Peyer's patch (tissue), 4 donors: ENCODE measurements at regions not wholly inside any gene's neighbourhood (a gene's known extent, or its start where the extent isn't known, plus 50 kb on each side); places are given as distances from the start of the nearest gene placed in this dataset.

Source experiments
- DNase-seq, 3 donors: peaks; one replicate each; pipeline ENCODE4 v3.0.0-alpha.2; 2017 to 2019
- H3K27ac ChIP-seq, 4 donors: fragments of 200-600 bp; sonication (generic); one replicate each; pipeline ENCODE4 v1.5.1; 2016 to 2019
- H3K27me3 ChIP-seq, 2 donors: fragments of 200-600 bp; sonication (generic); one replicate each; pipeline ENCODE4 v1.5.1; 2019
- H3K36me3 ChIP-seq, 3 donors: fragments of 200-600 bp; sonication (generic); one replicate each; pipeline ENCODE4 v1.5.1; 2016 to 2019
- H3K4me1 ChIP-seq, 4 donors: fragments of 200-600 bp; sonication (generic); one replicate each; pipeline ENCODE4 v1.5.1; 2016 to 2019
- H3K4me3 ChIP-seq, 4 donors: fragments of 200-600 bp; sonication (generic); 1 replicate in 3 of 4; 2 replicates in 1 of 4; pipeline ENCODE4 v1.5.1; 2016 to 2019; ENCODE audit warnings: mild to moderate bottlenecking in 1 of 4
- H3K9me3 ChIP-seq, 4 donors: fragments of 200-600 bp; sonication (generic); one replicate each; pipeline ENCODE4 v1.5.1; 2016 to 2019; ENCODE audit warnings: mild to moderate bottlenecking in 1 of 4
- CTCF ChIP-seq, 6 experiments: fragments of 450-650 bp in 4 of 6; fragments of 200-600 bp in 2 of 6; sonication (generic) in 1 of 6; IDR thresholded peaks; one replicate each; pipeline ENCODE4 v1.5.1; 2017 to 2019; ENCODE audit warnings: antibody characterized with exemption in 6 of 6, mild to moderate bottlenecking in 3 of 6, moderate library complexity in 1 of 6
- POLR2A ChIP-seq, 2 donors: fragments of 450-650 bp; IDR thresholded peaks; one replicate each; pipeline ENCODE4 v1.5.1; 2017; ENCODE audit warnings: antibody characterized with exemption in 2 of 2, mild to moderate bottlenecking in 2 of 2, moderate library complexity in 2 of 2

DNA sequence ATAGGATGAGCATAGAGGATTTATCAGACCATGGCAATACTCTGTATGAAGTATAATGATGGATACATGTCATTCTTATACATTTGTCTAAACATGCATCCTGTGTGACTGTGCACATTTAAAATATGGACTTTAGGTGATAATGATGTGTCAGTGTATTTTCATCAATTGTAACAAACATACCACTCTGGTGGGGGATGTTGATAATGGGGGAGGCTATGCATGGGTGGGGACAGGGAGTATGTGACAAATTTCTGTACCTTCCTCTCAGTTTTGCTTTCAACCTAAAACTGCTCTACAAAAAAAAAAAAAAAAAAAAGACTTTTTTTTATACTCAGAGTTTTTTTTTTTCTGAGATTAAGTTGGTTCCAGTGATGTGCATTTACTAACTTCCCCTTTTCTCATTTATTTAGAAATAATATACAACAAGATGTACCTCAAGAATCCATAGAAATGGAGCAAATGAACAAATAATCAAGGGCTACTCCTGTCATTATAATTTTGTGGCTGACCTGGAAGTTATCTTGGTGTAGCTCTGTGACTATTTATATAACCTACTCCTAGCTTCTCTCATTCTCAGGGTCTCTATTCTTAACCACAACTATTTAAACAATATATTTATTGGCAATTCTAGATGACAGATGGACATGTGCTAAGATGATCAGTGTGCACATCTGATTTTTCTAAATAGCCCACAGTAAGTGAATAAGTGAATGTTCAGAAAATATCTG lies 108.9 kb upstream of the ITGA4 start:
- H3K27me3 ChIP-seq: no peaks in the 10 kb centered on the region
- no peaks in the 10 kb centered on the region for H3K4me1 ChIP-seq
- H3K36me3 ChIP-seq: no peaks in the 10 kb centered on the region
- no peak overlapping the region for H3K27ac ChIP-seq
- no peak overlapping the region for H3K4me3 ChIP-seq
- DNase-seq: no peak
- TF ChIP-seq POLR2A (IDR thresholded peaks at IDR 0.05) (no peak), CTCF (IDR thresholded peaks at IDR 0.05) (no peak)
- no peaks in the 10 kb centered on the region for H3K9me3 ChIP-seq

DNA sequence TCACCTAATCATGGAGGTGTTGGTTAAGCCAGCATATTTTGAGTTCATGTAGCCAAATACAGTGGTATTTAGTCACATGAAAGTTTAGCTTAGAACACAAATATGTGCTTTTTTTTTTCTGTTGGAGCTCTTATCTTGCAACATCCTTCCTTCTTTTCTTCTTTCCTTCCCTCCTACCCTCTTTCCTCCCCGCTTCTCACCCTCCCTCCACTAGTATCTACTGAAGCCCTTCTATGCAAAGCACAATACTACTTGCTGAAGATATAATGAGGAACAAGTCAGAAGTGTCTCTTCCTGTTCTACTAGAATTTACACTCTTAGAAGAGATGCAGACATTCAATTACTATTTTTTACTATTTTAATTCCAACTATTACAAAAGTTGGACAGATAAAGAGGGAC lies 105.0 kb upstream of the ITGA4 start:
- TF ChIP-seq CTCF (IDR thresholded peaks at IDR 0.05) (no peak), POLR2A (IDR thresholded peaks at IDR 0.05) (no peak)
- no peak for DNase-seq
- Histone ChIP-seq H3K4me3 (no peak overlapping the region), H3K4me1 (no peaks in the 10 kb centered on the region), H3K9me3 (no peaks in the 10 kb centered on the region), H3K36me3 (no peaks in the 10 kb centered on the region), H3K27me3 (no peaks in the 10 kb centered on the region), H3K27ac (no peak overlapping the region)

DNA sequence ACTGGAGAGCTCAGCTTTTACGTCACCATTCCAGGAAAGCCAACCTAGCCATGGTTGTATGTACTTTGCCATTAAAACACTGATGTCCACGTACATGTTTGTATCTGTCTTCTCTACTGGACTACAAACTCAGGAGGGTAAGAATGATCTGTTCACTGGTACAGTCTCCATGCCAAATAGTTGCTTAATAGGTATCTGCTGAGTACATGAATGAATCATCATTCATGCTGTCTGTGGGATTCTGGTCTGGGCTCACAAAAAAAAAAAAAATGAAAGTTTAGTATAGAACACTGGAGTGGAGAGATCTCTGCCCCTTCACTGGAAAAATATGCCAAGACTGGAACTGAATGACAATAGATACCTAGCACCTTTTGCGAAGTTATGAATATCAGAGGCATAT lies 102.6 kb upstream of the ITGA4 start:
- no peak overlapping the region for H3K27ac ChIP-seq
- TF ChIP-seq POLR2A (IDR thresholded peaks at IDR 0.05) (no peak), CTCF (IDR thresholded peaks at IDR 0.05) (no peak)
- H3K9me3 ChIP-seq: no peaks in the 10 kb centered on the region
- no peaks in the 10 kb centered on the region for H3K36me3 ChIP-seq
- DNase-seq: no peak
- no peaks in the 10 kb centered on the region for H3K27me3 ChIP-seq
- H3K4me1 ChIP-seq: no peaks in the 10 kb centered on the region
- no peak overlapping the region for H3K4me3 ChIP-seq

DNA sequence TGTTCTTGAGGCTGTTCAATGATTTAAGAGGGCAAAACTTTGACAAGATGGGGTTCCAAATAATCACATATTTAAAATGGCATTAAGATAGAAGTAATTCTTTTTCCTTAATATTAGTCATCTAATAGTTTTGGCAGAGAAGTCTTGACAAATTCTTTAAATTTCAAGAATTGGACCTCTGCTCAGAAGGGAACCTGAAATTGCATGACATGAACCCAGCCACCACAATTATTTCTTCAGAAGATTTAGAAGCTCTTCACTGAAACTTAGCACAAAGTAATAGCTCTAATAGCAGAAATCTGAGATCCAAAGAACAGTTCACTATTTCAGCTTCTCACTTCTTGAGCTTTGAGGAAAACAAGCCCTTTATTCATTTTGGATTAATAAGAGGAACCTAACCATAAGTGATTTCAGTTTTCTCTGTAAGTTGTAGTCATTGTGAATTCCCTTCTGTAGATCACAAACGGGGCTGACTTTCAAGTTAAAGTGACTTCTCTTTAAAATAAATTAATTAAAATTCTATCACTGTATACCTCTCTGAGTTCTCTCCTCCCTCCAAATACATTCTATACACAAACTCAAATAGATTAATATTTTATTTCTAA lies 100.6 kb upstream of the ITGA4 start:
- H3K9me3 ChIP-seq: no peaks in the 10 kb centered on the region
- H3K36me3 ChIP-seq: no peaks in the 10 kb centered on the region
- no peaks in the 10 kb centered on the region for H3K4me1 ChIP-seq
- no peak for DNase-seq
- no peaks in the 10 kb centered on the region for H3K27me3 ChIP-seq
- H3K4me3 ChIP-seq: no peak overlapping the region
- TF ChIP-seq CTCF (IDR thresholded peaks at IDR 0.05) (no peak), POLR2A (IDR thresholded peaks at IDR 0.05) (no peak)
- H3K27ac ChIP-seq: no peak overlapping the region

- Histone ChIP-seq H3K9me3 (no peaks in the 10 kb centered on the region), H3K4me1 (no peaks in the 10 kb centered on the region), H3K27ac (no peak overlapping the region), H3K27me3 (no peaks in the 10 kb centered on the region), H3K4me3 (no peak overlapping the region), H3K36me3 (no peaks in the 10 kb centered on the region)
- DNase-seq: no peak
- TF ChIP-seq CTCF (IDR thresholded peaks at IDR 0.05): no peak
- no peak for TF ChIP-seq POLR2A (IDR thresholded peaks at IDR 0.05)
These were observed 99.2 kb upstream of the ITGA4 start for GRCh38 chr2:181357979-181358378.
